Thyroid gland (tissue), 4 donors: ENCODE measurements at regions not wholly inside any gene's neighbourhood (a gene's known extent, or its start where the extent isn't known, plus 50 kb on each side); places are given as distances from the start of the nearest gene placed in this dataset.

ENCODE experiments used
- DNase-seq, 2 donors: peaks; one replicate each; pipeline ENCODE4 v3.0.0-alpha.2; 2019
- H3K27ac ChIP-seq, 3 donors: fragments of 200-600 bp; sonication (generic); 1 replicate in 2 of 3; 2 replicates in 1 of 3; pipeline ENCODE4 v1.5.1; 2016 to 2019; ENCODE audit warnings: mild to moderate bottlenecking in 1 of 3, moderate library complexity in 1 of 3
- H3K27me3 ChIP-seq: fragments of 200-600 bp; sonication (generic); one replicate; pipeline ENCODE4 v1.5.1; 2019
- H3K36me3 ChIP-seq, 2 donors: fragments of 200-600 bp; sonication (generic); one replicate each; pipeline ENCODE4 v1.5.1; 2016 to 2019
- H3K4me1 ChIP-seq, 2 donors: fragments of 200-600 bp; sonication (generic); one replicate each; pipeline ENCODE4 v1.5.1; 2017 to 2019
- H3K4me3 ChIP-seq, 3 donors: fragments of 200-600 bp; sonication (generic); replicated peaks in 1 of 3; 1 replicate in 2 of 3; 2 replicates in 1 of 3; pipeline ENCODE4 v1.5.1; 2016; ENCODE audit warnings: mild to moderate bottlenecking in 1 of 3
- H3K9me3 ChIP-seq: fragments of 200-600 bp; sonication (generic); one replicate; pipeline ENCODE4 v1.5.1; 2017
- CTCF ChIP-seq, 6 experiments: fragments of 200-600 bp in 3 of 6; fragments of 450-650 bp in 3 of 6; sonication (generic) in 3 of 6; IDR thresholded peaks; one replicate each; pipeline ENCODE4 v1.5.1; 2016 to 2019; ENCODE audit warnings: antibody characterized with exemption in 6 of 6, mild to moderate bottlenecking in 2 of 6, inconsistent platforms in 1 of 6, moderate library complexity in 1 of 6
- POLR2A ChIP-seq, 2 donors: fragments of 450-650 bp; IDR thresholded peaks; one replicate each; pipeline ENCODE4 v1.6.1; 2017; ENCODE audit warnings: antibody characterized with exemption in 2 of 2, mild to moderate bottlenecking in 2 of 2, moderate library complexity in 1 of 2
- WGBS, 2 donors: methylation state at CpG; one replicate each; pipeline ENCODE4 v1.1.5; 2017; 5-methylcytosine and 5-hydroxymethylcytosine counted together
- intact Hi-C: fragments of 100-400 bp; cut with DNase I; formaldehyde crosslinking; loops from one replicate; pipeline ENCODE4 v1.15.1; 2023

GRCh38 chr2:120887741-120888231 is 152.1 kb downstream of the GLI2 start:
- intact Hi-C loops, result no loop called here
- no peak for DNase-seq

GRCh38 chr2:120888851-120889250 is 153.2 kb downstream of the GLI2 start:
- Histone ChIP-seq H3K4me1 (no peaks in the 10 kb centered on the region), H3K36me3 (no peaks in the 10 kb centered on the region), H3K4me3 (no peak overlapping the region), H3K9me3 (no peaks in the 10 kb centered on the region), H3K27me3 (no peaks in the 10 kb centered on the region), H3K27ac (no peak overlapping the region)
- 91 to 96% methylated on average over 10 of the region's 10 CpGs for WGBS, 2 donors
- DNase-seq, result no peak
- intact Hi-C loops, result no loop called here
- TF ChIP-seq POLR2A (IDR thresholded peaks at IDR 0.05) (no peak), CTCF (IDR thresholded peaks at IDR 0.05) (no peak)

More at GRCh38 chr2:120887741-120888231, 152.1 kb downstream of the GLI2 start:
- H3K36me3 ChIP-seq, result no peaks in the 10 kb centered on the region
- no peak overlapping the region for H3K4me3 ChIP-seq
- WGBS, 2 donors, result 56 to 70% methylated on average over 13 of the region's 14 CpGs
- no peak overlapping the region for H3K27ac ChIP-seq
- H3K27me3 ChIP-seq, result no peaks in the 10 kb centered on the region
- no peaks in the 10 kb centered on the region for H3K4me1 ChIP-seq
- no peak for TF ChIP-seq POLR2A (IDR thresholded peaks at IDR 0.05)
- no peaks in the 10 kb centered on the region for H3K9me3 ChIP-seq

GRCh38 chr2:120889936-120890335 is 154.3 kb downstream of the GLI2 start:
- TF ChIP-seq CTCF (IDR thresholded peaks at IDR 0.05) (no peak), POLR2A (IDR thresholded peaks at IDR 0.05) (no peak)
- Histone ChIP-seq H3K4me3 (no peak overlapping the region), H3K4me1 (no peaks in the 10 kb centered on the region), H3K36me3 (no peaks in the 10 kb centered on the region), H3K27me3 (no peaks in the 10 kb centered on the region), H3K9me3 (no peaks in the 10 kb centered on the region), H3K27ac (no peak overlapping the region)
- intact Hi-C loops, result no loop called here
- DNase-seq, result no peak
- WGBS, 2 donors, result 84 to 93% methylated on average over 3 of the region's 3 CpGs

- DNase-seq, result no peak
- Histone ChIP-seq H3K4me1 (no peaks in the 10 kb centered on the region), H3K4me3 (no peak overlapping the region), H3K27ac (no peak overlapping the region), H3K9me3 (no peaks in the 10 kb centered on the region), H3K36me3 (no peaks in the 10 kb centered on the region), H3K27me3 (no peaks in the 10 kb centered on the region)
- 90 to 91% methylated on average over 12 of the region's 12 CpGs for WGBS, 2 donors
- TF ChIP-seq CTCF (IDR thresholded peaks at IDR 0.05) (no peak), POLR2A (IDR thresholded peaks at IDR 0.05) (no peak)
- intact Hi-C loops, result no loop called here
These were observed 155.1 kb downstream of the GLI2 start for GRCh38 chr2:120890566-120891360.

- Histone ChIP-seq H3K27ac (no peak overlapping the region), H3K4me1 (no peaks in the 10 kb centered on the region), H3K27me3 (no peaks in the 10 kb centered on the region), H3K9me3 (no peaks in the 10 kb centered on the region), H3K36me3 (no peaks in the 10 kb centered on the region), H3K4me3 (no peak overlapping the region)
- intact Hi-C loops, result no loop called here
- DNase-seq, result no peak
- TF ChIP-seq CTCF (IDR thresholded peaks at IDR 0.05) (no peak), POLR2A (IDR thresholded peaks at IDR 0.05) (no peak)
- 96 to 98% methylated on average over 8 of the region's 8 CpGs for WGBS, 2 donors
These were observed 156.8 kb downstream of the GLI2 start for GRCh38 chr2:120892271-120892966.
